Mucosa of descending colon (tissue), 3 donors: ENCODE measurements at regions not wholly inside any gene's neighbourhood (a gene's known extent, or its start where the extent isn't known, plus 50 kb on each side); places are given as distances from the start of the nearest gene placed in this dataset.
A peak's percentile ranks its signal among the peaks of the same experiment; 100 is the strongest.

Experiments
- ATAC-seq: fragments of 200-7000 bp; cut with Tn5 transposase; one replicate; pipeline ENCODE4 v1.9.1; 2020; ENCODE audit warnings: mild to moderate bottlenecking, moderate library complexity
- DNase-seq, 3 donors: peaks; one replicate each; pipeline ENCODE4 v3.0.0-alpha.2; 2020
- H3K36me3 ChIP-seq: fragments of 200-600 bp; one replicate; pipeline ENCODE4 v1.8.0; 2021; ENCODE audit warnings: low read depth, mild to moderate bottlenecking
- H3K4me1 ChIP-seq: fragments of 200-600 bp; one replicate; pipeline ENCODE4 v1.8.0; 2021; ENCODE audit warnings: low read depth, mild to moderate bottlenecking
- H3K4me3 ChIP-seq: fragments of 200-600 bp; one replicate; pipeline ENCODE4 v1.8.0; 2021; ENCODE audit warnings: mild to moderate bottlenecking
- H3K9me3 ChIP-seq: fragments of 200-600 bp; one replicate; pipeline ENCODE4 v1.8.0; 2021; ENCODE audit warnings: mild to moderate bottlenecking
- intact Hi-C, 2 donors: fragments of 100-400 bp; cut with DNase I in 1 of 2; cut with micrococcal nuclease in 1 of 2; formaldehyde crosslinking; loops; one replicate each; pipeline versions ENCODE4 v1.11.0 to v1.11.1; 2022; cut with DNase I, micrococcal nuclease
- TF ChIP-seq, protein P1 (sequence below): fragments of 200-600 bp; IDR thresholded peaks from one replicate; pipeline ENCODE4 v1.8.0; 2022; ENCODE audit warnings: antibody characterized with exemption, mild to moderate bottlenecking
- donor health status: DM: no; HTN: no; CAD: no; lungs with moderate emphysema.
- donor health status: DM: no; HTN: no; CAD: no.
- donor health status: DM: no; HTN: yes; CAD: no.

DNA sequence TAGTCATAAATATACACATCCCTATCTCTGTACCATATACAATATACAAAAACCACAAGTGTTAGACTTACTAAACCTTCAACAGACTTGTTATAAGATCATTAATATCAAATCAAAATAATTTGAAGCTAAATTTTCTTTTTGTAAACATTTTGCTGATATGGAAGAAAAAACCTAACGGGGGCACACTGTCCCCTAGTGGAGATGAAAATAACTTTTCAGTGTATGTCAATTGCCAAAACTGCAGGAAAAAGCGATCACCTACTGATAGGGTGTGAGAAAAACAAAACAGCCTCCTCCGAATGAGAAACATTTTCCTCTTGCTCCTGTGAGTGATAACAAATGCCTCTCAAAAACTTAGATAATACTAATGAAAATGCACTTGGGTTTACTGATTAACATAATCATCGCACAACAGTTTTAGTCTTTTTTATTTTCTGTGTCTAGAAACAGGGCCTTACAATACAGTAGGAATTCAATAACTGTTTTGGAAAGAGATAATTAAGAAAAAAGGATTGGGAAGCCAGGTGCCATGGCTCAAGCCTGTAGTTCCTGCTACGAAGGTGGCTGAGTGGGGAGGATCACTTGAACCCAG is 322.7 kb downstream of the CRPPA start:
- ATAC-seq = no peak

DNA sequence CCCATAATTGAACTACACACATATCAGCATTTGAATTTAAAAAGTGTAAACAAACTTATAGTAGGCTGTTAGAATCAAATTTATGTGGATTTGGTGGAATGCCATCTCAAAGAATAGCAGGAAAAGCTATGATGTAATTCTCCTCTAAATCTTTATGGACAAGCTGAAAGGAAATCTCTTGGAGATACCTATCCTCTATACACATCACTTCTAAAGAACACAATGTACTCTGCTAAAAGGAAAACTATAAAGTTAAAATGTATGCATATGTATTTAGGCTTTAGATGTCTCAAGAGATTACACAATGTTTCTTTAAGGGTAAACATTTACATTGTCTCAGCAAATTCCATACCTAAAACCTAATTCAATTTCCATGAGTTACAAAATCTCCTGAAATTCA is 323.3 kb downstream of the CRPPA start:
- Histone ChIP-seq H3K36me3 (no peaks in the 10 kb centered on the region), H3K9me3 (peaks cover 4% of the 10 kb centered on the region), H3K4me3 (no peak overlapping the region), H3K4me1 (no peaks in the 10 kb centered on the region)
- intact Hi-C loops = no loop called here
- no peak for DNase-seq
- TF ChIP-seq, protein P1, sequence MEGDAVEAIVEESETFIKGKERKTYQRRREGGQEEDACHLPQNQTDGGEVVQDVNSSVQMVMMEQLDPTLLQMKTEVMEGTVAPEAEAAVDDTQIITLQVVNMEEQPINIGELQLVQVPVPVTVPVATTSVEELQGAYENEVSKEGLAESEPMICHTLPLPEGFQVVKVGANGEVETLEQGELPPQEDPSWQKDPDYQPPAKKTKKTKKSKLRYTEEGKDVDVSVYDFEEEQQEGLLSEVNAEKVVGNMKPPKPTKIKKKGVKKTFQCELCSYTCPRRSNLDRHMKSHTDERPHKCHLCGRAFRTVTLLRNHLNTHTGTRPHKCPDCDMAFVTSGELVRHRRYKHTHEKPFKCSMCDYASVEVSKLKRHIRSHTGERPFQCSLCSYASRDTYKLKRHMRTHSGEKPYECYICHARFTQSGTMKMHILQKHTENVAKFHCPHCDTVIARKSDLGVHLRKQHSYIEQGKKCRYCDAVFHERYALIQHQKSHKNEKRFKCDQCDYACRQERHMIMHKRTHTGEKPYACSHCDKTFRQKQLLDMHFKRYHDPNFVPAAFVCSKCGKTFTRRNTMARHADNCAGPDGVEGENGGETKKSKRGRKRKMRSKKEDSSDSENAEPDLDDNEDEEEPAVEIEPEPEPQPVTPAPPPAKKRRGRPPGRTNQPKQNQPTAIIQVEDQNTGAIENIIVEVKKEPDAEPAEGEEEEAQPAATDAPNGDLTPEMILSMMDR = no peak
- no peak for ATAC-seq

More for the DNA sequence above, 322.7 kb downstream of the CRPPA start:
- peak in 1 of 3 donors; percentile 7 for DNase-seq
- Histone ChIP-seq H3K4me1 (no peaks in the 10 kb centered on the region), H3K4me3 (no peak overlapping the region), H3K36me3 (no peaks in the 10 kb centered on the region), H3K9me3 (peaks cover 4% of the 10 kb centered on the region)
- intact Hi-C loops = no loop called here
- TF ChIP-seq, protein P1 = no peak

DNA sequence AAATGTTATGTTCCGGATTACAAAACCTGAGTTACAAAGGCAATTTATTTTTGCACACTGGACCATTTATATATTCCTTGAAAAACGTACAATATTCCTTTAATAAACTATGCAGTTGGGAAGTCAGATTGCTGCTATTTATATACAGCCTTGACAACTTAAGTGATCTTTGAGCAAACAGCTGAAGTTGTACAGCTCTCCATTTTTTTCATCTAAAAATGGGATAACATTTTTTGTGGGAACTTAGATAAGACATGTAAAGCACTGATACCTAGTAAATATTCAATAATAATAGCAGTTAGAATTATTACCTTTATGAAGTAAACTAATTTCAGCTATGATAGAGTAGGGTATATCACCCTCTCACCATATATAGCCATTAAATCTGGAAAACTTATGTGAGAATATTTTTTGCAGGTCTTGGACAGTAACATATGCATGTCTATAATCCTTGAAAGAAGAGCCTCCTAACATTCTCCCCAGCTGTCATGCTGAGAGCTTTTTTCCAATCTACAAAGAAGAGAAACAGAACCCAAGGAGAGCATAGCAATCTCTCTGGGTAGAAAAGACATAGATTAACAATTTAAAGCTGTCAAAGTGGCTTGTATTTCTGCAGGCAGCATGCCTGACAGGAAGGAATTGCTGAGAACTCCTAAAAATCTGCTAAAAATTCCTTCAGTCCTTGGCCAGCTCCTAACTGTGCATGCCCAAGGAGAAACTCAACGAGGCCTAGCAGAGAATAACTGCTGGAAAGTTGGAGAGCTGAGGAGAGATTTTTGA is 326.0 kb downstream of the CRPPA start:
- intact Hi-C loops = no loop called here
- no peaks in the 10 kb centered on the region for H3K4me1 ChIP-seq
- no peaks in the 10 kb centered on the region for H3K9me3 ChIP-seq
- H3K36me3 ChIP-seq = no peaks in the 10 kb centered on the region
- no peak overlapping the region for H3K4me3 ChIP-seq
- TF ChIP-seq, protein P1 = no peak
- ATAC-seq (no peak), DNase-seq (no peak)

DNA sequence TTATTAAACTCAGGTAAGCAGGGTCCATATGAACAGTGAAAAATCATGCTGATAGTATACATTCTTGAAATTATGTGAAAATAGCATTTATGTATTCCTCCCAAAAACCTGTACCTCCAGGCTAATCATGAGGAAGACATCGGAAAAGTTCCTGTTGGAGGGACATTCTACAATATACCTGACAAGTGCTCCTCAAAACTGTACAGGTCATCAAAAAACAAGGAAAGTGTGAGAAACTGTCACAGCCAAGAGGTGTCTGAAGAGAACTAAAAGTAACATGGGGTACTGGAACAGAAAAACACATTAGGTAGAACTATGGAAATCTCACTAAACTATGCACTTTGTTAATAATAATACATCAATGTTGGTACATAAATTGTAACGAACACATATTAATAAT is 326.7 kb downstream of the CRPPA start:
- Histone ChIP-seq H3K4me1 (no peaks in the 10 kb centered on the region), H3K9me3 (no peaks in the 10 kb centered on the region), H3K4me3 (no peak overlapping the region), H3K36me3 (no peaks in the 10 kb centered on the region)
- no peak for ATAC-seq
- TF ChIP-seq, protein P1 = no peak
- intact Hi-C loops = no loop called here
- DNase-seq = no peak

DNA sequence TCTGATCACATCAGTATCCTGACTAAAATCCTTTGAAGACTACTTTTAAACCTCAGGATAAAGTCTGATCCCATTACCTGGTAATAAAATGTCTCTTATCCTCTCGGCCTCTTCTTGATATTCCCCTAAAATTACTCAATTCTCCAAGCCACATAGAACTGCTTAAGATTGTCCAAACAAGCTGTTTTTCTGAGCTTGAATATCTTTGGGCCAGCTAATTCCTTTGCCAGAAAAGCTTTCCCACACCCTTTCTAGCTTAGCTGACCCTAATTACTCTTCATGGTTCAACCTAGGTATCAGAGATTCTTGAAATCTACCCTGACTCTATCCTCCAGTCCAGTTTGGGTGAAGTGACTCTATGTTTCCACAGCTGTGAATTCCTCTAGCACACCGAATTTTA is 328.6 kb downstream of the CRPPA start:
- Histone ChIP-seq H3K4me1 (no peaks in the 10 kb centered on the region), H3K36me3 (no peaks in the 10 kb centered on the region), H3K4me3 (no peak overlapping the region), H3K9me3 (no peaks in the 10 kb centered on the region)
- no peak for DNase-seq
- TF ChIP-seq, protein P1 = no peak
- no peak for ATAC-seq
- intact Hi-C loops = no loop called here
